Vagina (tissue), 2 donors: ENCODE measurements at regions not wholly inside any gene's neighbourhood (a gene's known extent, or its start where the extent isn't known, plus 50 kb on each side); places are given as distances from the start of the nearest gene placed in this dataset.

Experiments
- CTCF ChIP-seq, 3 experiments: fragments of 450-650 bp in 2 of 3; fragments of 200-600 bp in 1 of 3; sonication (generic) in 1 of 3; IDR thresholded peaks; one replicate each; pipeline ENCODE4 v1.5.1; 2017 to 2019; ENCODE audit warnings: antibody characterized with exemption in 3 of 3, mild to moderate bottlenecking in 2 of 3, moderate library complexity in 2 of 3
- POLR2A ChIP-seq, 2 donors: fragments of 450-650 bp; IDR thresholded peaks; one replicate each; pipeline ENCODE4 v1.6.1; 2017; ENCODE audit warnings: antibody characterized with exemption in 2 of 2, mild to moderate bottlenecking in 2 of 2, moderate library complexity in 2 of 2
- POLR2AphosphoS5 ChIP-seq, 2 donors: sonication (generic); formaldehyde crosslinking; IDR thresholded peaks; one replicate each; pipeline ENCODE4 v1.9.0; 2017; ENCODE audit warnings: antibody characterized with exemption in 2 of 2, mild to moderate bottlenecking in 2 of 2, low read depth in 1 of 2; ENCODE audit not compliant: insufficient read depth in 1 of 2

GRCh38 chrX:84933956-84934556 lies 69.6 kb upstream of the APOOL start:
- TF ChIP-seq CTCF (IDR thresholded peaks at IDR 0.05) (no peak), POLR2A (IDR thresholded peaks at IDR 0.05) (no peak), POLR2AphosphoS5 (IDR thresholded peaks at IDR 0.05; ENCODE audit: insufficient read depth in 1 of 2, low read depth in 1 of 2) (no peak)
